Thymus (tissue), 11 donors: ENCODE measurements at regions not wholly inside any gene's neighbourhood (a gene's known extent, or its start where the extent isn't known, plus 50 kb on each side); places are given as distances from the start of the nearest gene placed in this dataset.

Experiments
- DNase-seq, 9 donors: peaks; one replicate each; pipeline ENCODE4 v3.0.0-alpha.2; 2013; ENCODE audit warnings: low spot score in 9 of 9, low read depth in 6 of 9, missing footprints in 1 of 9
- H3K27ac ChIP-seq, 2 donors: one replicate each; pipeline ENCODE4 v1.5.1; 2013; ENCODE audit warnings: control low read depth in 1 of 2, low read depth in 1 of 2, low read length in 1 of 2, mild to moderate bottlenecking in 1 of 2, moderate library complexity in 1 of 2
- H3K27me3 ChIP-seq, 2 donors: one replicate each; pipeline ENCODE4 v1.5.1; 2013; ENCODE audit warnings: low read length in 1 of 2; ENCODE audit not compliant: control insufficient read depth in 2 of 2, insufficient read depth in 1 of 2
- H3K36me3 ChIP-seq, 2 donors: one replicate each; pipeline ENCODE4 v1.5.1; 2013; ENCODE audit warnings: low read length in 1 of 2, mild to moderate bottlenecking in 1 of 2, moderate library complexity in 1 of 2; ENCODE audit not compliant: control insufficient read depth in 2 of 2, insufficient read depth in 2 of 2
- H3K4me1 ChIP-seq, 2 donors: one replicate each; pipeline ENCODE4 v1.5.1; 2013; ENCODE audit warnings: low read length in 2 of 2; ENCODE audit not compliant: control insufficient read depth in 2 of 2, insufficient read depth in 2 of 2
- H3K4me3 ChIP-seq, 2 donors: one replicate each; pipeline ENCODE4 v1.5.1; 2013; ENCODE audit warnings: low read length in 2 of 2, control low read depth in 1 of 2, mild to moderate bottlenecking in 1 of 2
- H3K9me3 ChIP-seq, 2 donors: one replicate each; pipeline ENCODE4 v1.5.1; 2013; ENCODE audit warnings: low read length in 1 of 2, mild to moderate bottlenecking in 1 of 2; ENCODE audit not compliant: control insufficient read depth in 2 of 2, insufficient read depth in 1 of 2
- WGBS: extraction: QIAGEN DNeasy Blood & Tissue Kit; methylation state at CpG from one replicate; pipeline ENCODE4 v1.1.7; 2013; 5-methylcytosine and 5-hydroxymethylcytosine counted together
- donor health status: healthy.

- Histone ChIP-seq H3K27me3 (no peaks in the 10 kb centered on the region), H3K4me3 (no peak overlapping the region), H3K27ac (no peak overlapping the region), H3K36me3 (no peaks in the 10 kb centered on the region), H3K9me3 (no peaks in the 10 kb centered on the region), H3K4me1 (no peaks in the 10 kb centered on the region)
- no peak for DNase-seq
- 92% methylated on average over 4 of the region's 4 CpGs for WGBS
Observed at GRCh38 chr15:26102365-26102764, 239.2 kb upstream of the ATP10A start.

GRCh38 chr15:26101443-26101842, 238.3 kb upstream of the ATP10A start:
- no peak overlapping the region for H3K27ac ChIP-seq
- no peaks in the 10 kb centered on the region for H3K9me3 ChIP-seq
- no peaks in the 10 kb centered on the region for H3K4me1 ChIP-seq
- H3K4me3 ChIP-seq = no peak overlapping the region
- no peaks in the 10 kb centered on the region for H3K36me3 ChIP-seq
- WGBS = 97% methylated on average over 3 of the region's 3 CpGs
- H3K27me3 ChIP-seq = no peaks in the 10 kb centered on the region
- DNase-seq = no peak

DNA sequence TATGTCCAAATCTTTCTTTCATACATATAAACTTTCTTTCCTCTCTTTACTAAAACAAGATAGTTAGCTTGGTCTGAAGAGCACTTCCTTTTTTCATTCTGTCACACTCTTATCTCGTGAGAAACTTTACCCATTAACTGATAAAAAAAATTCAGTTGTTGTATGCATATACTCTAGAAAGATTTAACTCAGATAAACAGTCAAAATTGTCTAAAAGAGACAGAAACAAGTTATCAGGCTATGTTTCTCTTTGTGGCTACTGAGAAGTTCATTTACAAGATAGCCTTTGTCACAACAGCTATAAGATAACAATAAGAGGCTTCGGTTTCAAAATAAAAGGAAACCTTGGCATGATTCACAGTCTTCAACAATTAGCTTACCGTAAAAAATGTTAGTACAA, 235.7 kb upstream of the ATP10A start:
- DNase-seq = no peak
- Histone ChIP-seq H3K27me3 (peaks cover 0 to 2% of the 10 kb centered on the region in 2 donors), H3K9me3 (no peaks in the 10 kb centered on the region), H3K4me3 (no peak overlapping the region), H3K36me3 (no peaks in the 10 kb centered on the region), H3K4me1 (no peaks in the 10 kb centered on the region), H3K27ac (no peak overlapping the region)
- WGBS = 55% methylated on average over 3 of the region's 3 CpGs

DNA sequence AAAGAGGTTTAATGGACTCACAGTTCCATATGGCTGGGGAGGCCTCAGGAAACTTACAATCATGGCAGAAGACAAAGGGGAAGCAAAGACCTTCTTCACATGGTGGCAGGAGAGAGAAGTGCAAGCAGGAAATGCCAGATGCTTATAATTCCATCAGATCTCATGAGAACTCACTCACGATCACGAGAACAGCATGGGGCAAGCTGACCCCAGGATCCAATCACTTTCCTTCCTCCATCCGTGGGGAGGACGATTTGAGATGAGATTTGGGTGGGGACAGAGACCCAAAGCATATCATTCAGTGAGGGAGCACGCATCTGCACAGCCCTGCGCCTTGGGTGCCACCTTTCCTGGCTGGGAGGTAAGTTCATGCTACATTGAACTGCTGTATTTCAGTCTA, 234.1 kb upstream of the ATP10A start:
- peaks cover 0 to 2% of the 10 kb centered on the region in 2 donors for H3K27me3 ChIP-seq
- H3K4me1 ChIP-seq = no peaks in the 10 kb centered on the region
- WGBS = 97% methylated on average over 6 of the region's 6 CpGs
- no peaks in the 10 kb centered on the region for H3K9me3 ChIP-seq
- DNase-seq = no peak
- H3K36me3 ChIP-seq = no peaks in the 10 kb centered on the region
- H3K27ac ChIP-seq = no peak overlapping the region
- no peak overlapping the region for H3K4me3 ChIP-seq

- no peak for DNase-seq
- no peak overlapping the region for H3K4me3 ChIP-seq
- H3K4me1 ChIP-seq = no peaks in the 10 kb centered on the region
- peaks cover 0 to 2% of the 10 kb centered on the region in 2 donors for H3K27me3 ChIP-seq
- H3K27ac ChIP-seq = no peak overlapping the region
- H3K9me3 ChIP-seq = no peaks in the 10 kb centered on the region
- no peaks in the 10 kb centered on the region for H3K36me3 ChIP-seq
- 95% methylated on average over 3 of the region's 3 CpGs for WGBS
Observed at GRCh38 chr15:26096581-26096980, 233.5 kb upstream of the ATP10A start.

- 49% methylated on average over 24 of the region's 24 CpGs for WGBS
Observed at GRCh38 chr15:26095710-26096330, 232.7 kb upstream of the ATP10A start.

DNA sequence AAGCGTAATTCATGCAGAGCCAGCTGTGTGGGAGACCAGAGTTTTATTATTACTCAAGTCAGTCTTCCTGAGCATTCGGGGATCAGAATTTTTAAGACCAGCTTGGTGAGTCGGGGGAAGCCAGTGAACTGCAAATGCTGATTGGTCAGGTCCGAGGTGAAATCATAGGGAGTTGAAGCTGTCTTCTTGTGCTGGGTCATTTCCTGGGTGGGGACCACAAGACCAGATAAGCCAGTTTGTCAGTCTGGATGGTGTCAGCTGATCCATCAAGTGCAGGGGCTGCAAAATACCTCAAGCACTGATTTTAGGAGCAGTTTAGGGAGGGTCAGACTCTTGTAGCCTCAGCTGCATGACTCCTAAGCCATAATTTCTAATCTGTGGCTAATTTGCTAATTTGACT, 228.1 kb upstream of the ATP10A start:
- H3K9me3 ChIP-seq = no peaks in the 10 kb centered on the region
- no peak overlapping the region for H3K4me3 ChIP-seq
- DNase-seq = no peak
- WGBS = 79% methylated on average over 4 of the region's 4 CpGs
- peaks cover 0 to 2% of the 10 kb centered on the region in 2 donors for H3K27me3 ChIP-seq
- H3K4me1 ChIP-seq = no peaks in the 10 kb centered on the region
- no peak overlapping the region for H3K27ac ChIP-seq
- no peaks in the 10 kb centered on the region for H3K36me3 ChIP-seq

More at GRCh38 chr15:26095710-26096330, 232.7 kb upstream of the ATP10A start:
- Histone ChIP-seq H3K36me3 (no peaks in the 10 kb centered on the region), H3K4me3 (no peak overlapping the region), H3K27me3 (peaks cover 0 to 2% of the 10 kb centered on the region in 2 donors), H3K4me1 (no peaks in the 10 kb centered on the region), H3K9me3 (no peaks in the 10 kb centered on the region), H3K27ac (no peak overlapping the region)
- DNase-seq = no peak

GRCh38 chr15:26087881-26088280, 224.8 kb upstream of the ATP10A start:
- Histone ChIP-seq H3K4me1 (no peaks in the 10 kb centered on the region), H3K27ac (no peak overlapping the region), H3K27me3 (no peaks in the 10 kb centered on the region), H3K4me3 (no peak overlapping the region), H3K9me3 (no peaks in the 10 kb centered on the region), H3K36me3 (no peaks in the 10 kb centered on the region)
- 99% methylated on average over 2 of the region's 2 CpGs for WGBS
- no peak for DNase-seq

- Histone ChIP-seq H3K4me1 (no peaks in the 10 kb centered on the region), H3K36me3 (no peaks in the 10 kb centered on the region), H3K9me3 (no peaks in the 10 kb centered on the region), H3K27me3 (no peaks in the 10 kb centered on the region), H3K27ac (no peak overlapping the region), H3K4me3 (no peak overlapping the region)
- DNase-seq = no peak
- 88% methylated on average over 4 of the region's 4 CpGs for WGBS
Observed at GRCh38 chr15:26087395-26087794, 224.3 kb upstream of the ATP10A start.
